Muscle layer of duodenum (tissue), 2 donors: ENCODE measurements at regions not wholly inside any gene's neighbourhood (a gene's known extent, or its start where the extent isn't known, plus 50 kb on each side); places are given as distances from the start of the nearest gene placed in this dataset.
"Not testable (repeated sequence)": the region's sequence is repeated elsewhere in the genome, so short reads cannot be mapped to it uniquely, and the experiment has no call there.

ENCODE experiments used
- H3K27ac ChIP-seq: one replicate; pipeline ENCODE4 v1.7.0; 2013; ENCODE audit warnings: mild to moderate bottlenecking, low read length
- H3K27me3 ChIP-seq: one replicate; pipeline ENCODE4 v1.7.0; 2013; ENCODE audit warnings: low read depth, mild to moderate bottlenecking, control low read depth, low read length
- H3K36me3 ChIP-seq, 2 donors: one replicate each; pipeline ENCODE4 v1.7.0; 2013; ENCODE audit warnings: low read length in 2 of 2, control low read depth in 1 of 2, mild to moderate bottlenecking in 1 of 2; ENCODE audit not compliant: insufficient read depth in 2 of 2, control insufficient read depth in 1 of 2
- H3K4me1 ChIP-seq, 2 donors: one replicate each; pipeline ENCODE4 v1.7.0; 2013; ENCODE audit warnings: low read length in 2 of 2, mild to moderate bottlenecking in 2 of 2, control low read depth in 1 of 2, moderate library complexity in 1 of 2; ENCODE audit not compliant: insufficient read depth in 2 of 2, control insufficient read depth in 1 of 2
- H3K4me3 ChIP-seq, 2 donors: one replicate each; pipeline ENCODE4 v1.7.0; 2013; ENCODE audit warnings: low read length in 2 of 2, low read depth in 1 of 2, mild to moderate bottlenecking in 1 of 2
- H3K9me3 ChIP-seq, 2 donors: one replicate each; pipeline ENCODE4 v1.7.0; 2013; ENCODE audit warnings: low read length in 2 of 2, control low read depth in 1 of 2, mild to moderate bottlenecking in 1 of 2; ENCODE audit not compliant: control insufficient read depth in 1 of 2
- donor health status: healthy.

DNA sequence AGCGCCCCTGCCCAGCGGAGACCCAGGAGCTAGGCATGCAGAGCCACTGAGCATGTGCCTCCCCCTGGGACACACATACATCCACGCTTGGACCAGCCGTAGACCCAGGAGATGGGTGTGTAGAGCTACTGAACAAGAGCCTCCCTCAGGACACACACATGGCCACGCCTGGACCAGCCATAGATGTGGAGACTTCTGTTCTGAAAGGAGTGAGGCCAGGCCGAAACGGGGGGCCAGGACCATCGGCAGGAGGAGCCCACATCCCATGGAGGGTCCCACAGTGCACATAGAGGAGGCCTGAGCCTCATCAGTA, 340.4 kb downstream of the TCERG1L start:
- no peaks in the 10 kb centered on the region for H3K27me3 ChIP-seq
- no peak overlapping the region for H3K4me3 ChIP-seq
- no peaks in the 10 kb centered on the region for H3K36me3 ChIP-seq
- no peaks in the 10 kb centered on the region for H3K9me3 ChIP-seq
- no peak overlapping the region for H3K27ac ChIP-seq
- H3K4me1 ChIP-seq: no peaks in the 10 kb centered on the region

DNA sequence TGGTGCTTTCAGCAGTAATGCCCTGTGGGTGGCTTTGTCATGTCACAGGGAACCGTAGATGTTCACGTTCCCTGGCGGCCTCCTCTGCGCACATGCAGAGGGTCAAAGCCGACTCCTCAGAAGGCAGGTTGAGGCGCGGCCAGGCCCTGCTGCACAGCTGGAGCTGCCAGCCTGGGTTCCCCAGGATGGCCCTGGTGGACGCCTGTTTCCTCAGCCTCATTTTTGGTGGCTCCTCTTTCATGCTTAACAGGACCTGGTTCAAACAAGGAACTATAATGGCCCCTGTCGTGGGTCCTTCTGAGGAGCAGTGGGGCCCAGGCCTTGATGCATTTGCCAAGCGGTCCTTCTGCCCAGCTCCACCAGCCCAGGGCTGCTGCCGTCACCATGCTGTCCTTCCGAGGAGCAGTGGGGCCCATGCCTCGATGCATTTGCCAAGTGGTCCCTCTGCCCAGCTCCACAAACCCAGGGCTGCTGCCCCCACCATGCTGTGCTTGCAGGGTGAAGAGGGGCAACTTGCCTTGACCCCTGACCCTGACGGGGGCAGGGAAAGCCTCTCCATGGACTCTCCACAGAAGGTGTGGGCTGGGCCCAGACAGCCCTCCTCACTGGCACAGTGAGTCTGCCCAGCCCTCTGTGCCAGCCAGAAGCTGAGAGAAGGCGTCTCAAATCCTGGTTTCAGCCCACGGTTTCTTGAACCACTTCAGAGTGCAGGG, 338.2 kb downstream of the TCERG1L start:
- no peaks in the 10 kb centered on the region for H3K36me3 ChIP-seq
- H3K4me1 ChIP-seq: no peaks in the 10 kb centered on the region
- H3K4me3 ChIP-seq: no peak overlapping the region
- H3K27me3 ChIP-seq: no peaks in the 10 kb centered on the region
- H3K9me3 ChIP-seq: no peaks in the 10 kb centered on the region
- H3K27ac ChIP-seq: no peak overlapping the region

DNA sequence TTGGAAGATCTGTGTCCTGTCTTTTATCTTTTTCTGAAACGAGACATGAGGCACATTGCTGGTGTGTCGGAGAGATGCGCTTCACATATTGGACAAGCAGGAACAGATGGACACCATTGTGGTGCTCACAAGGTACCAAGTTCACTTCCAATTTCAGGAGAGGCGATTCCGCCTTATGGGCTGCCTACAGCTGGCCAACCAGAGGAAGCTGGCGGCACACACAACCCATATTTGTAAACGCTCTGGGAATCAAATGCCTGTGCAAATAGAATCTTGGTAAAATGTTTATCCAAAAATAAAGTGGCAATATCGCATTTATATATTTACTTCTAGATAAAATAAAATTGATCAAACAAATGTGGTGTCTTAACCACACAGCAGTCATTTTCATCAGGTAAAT, 337.4 kb downstream of the TCERG1L start:
- Histone ChIP-seq H3K9me3 (no peaks in the 10 kb centered on the region), H3K4me3 (no peak overlapping the region), H3K27ac (no peak overlapping the region), H3K4me1 (no peaks in the 10 kb centered on the region), H3K27me3 (no peaks in the 10 kb centered on the region), H3K36me3 (no peaks in the 10 kb centered on the region)

DNA sequence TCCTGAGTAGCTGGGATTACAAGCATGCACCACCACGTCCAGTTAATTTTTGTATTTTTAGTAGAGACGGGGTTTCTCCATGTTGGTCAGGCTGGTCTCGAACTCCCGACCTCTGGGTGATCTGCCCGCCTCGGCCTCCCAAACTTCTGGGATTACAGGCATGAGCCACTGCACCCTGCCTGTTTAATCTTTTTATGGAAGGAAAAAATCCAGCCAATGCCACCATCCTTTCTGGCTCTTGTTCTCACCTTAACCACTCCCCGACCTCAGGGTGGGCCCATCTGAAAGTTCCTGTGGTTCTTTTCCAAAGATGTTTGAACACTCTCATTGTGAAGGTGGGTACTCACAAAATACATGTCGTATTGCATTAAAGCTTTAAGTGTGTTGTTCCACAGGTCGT, 336.2 kb downstream of the TCERG1L start:
- H3K4me3 ChIP-seq, H3K27ac ChIP-seq, H3K27me3 ChIP-seq, H3K36me3 ChIP-seq, H3K4me1 ChIP-seq, H3K9me3 ChIP-seq: not testable (repeated sequence)

DNA sequence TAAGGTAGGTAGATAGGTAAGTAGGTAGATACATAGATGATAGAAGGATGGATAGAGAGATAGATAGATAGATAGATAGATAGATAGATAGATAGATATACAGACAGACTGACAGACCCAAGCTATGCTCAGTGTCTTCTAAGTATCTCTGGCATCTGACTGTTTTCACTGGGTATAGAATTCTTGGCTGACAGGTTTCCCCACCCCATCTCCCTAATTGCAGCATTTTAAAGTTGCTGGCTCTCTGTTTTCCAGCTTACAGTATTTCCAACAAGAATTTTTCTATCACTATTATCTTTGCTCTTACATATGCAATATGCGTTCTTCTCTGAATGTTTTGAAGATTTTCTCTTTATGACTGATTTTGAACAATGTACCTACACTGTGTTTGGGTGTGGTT, 328.7 kb downstream of the TCERG1L start:
- Histone ChIP-seq H3K36me3 (no peaks in the 10 kb centered on the region), H3K4me3 (no peak overlapping the region), H3K27me3 (no peaks in the 10 kb centered on the region), H3K9me3 (peaks cover 0 to 6% of the 10 kb centered on the region in 2 donors), H3K27ac (no peak overlapping the region), H3K4me1 (no peaks in the 10 kb centered on the region)

DNA sequence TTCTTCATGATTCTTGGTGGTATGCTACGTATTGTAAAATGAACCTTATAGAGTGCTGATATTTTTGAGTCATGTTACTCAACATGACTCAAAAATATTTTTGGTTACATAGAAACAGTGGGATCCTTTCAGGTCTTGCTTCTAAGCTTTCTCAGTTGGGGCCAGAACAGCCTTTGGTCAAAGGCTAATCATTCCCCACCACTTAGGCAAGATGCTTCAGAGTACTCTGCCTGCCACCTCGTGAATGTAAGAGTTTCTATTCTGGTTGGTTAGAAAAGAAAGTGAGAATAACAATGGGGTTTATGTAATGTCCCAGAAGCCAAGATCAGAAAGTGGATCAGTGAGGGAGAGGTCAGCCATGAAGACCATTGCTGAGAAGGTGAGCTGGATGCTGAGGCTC, 327.8 kb downstream of the TCERG1L start:
- Histone ChIP-seq H3K27ac (no peak overlapping the region), H3K4me3 (no peak overlapping the region), H3K4me1 (no peaks in the 10 kb centered on the region), H3K9me3 (peaks cover 0 to 6% of the 10 kb centered on the region in 2 donors), H3K27me3 (no peaks in the 10 kb centered on the region), H3K36me3 (no peaks in the 10 kb centered on the region)

DNA sequence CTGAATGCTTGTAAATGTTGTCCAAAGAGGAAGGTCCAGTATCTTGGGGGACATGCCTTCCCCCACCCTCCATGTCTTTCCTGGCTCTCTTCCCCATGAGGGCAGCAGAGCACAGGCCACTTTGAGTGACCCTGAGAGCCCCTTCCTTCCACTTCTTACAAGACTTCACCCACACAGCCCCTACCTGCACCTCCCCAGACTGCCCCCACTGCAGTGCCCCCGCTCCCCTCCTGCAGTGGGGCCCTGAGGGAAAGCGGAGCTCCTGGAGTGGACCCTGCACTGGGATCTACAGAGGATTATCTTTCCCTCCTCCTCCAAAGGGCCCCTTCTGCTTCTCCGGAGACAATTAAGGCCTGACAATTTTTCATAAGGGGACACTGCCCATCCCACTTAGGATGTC, 326.8 kb downstream of the TCERG1L start:
- Histone ChIP-seq H3K9me3 (peaks cover 0 to 6% of the 10 kb centered on the region in 2 donors), H3K4me3 (no peak overlapping the region)

DNA sequence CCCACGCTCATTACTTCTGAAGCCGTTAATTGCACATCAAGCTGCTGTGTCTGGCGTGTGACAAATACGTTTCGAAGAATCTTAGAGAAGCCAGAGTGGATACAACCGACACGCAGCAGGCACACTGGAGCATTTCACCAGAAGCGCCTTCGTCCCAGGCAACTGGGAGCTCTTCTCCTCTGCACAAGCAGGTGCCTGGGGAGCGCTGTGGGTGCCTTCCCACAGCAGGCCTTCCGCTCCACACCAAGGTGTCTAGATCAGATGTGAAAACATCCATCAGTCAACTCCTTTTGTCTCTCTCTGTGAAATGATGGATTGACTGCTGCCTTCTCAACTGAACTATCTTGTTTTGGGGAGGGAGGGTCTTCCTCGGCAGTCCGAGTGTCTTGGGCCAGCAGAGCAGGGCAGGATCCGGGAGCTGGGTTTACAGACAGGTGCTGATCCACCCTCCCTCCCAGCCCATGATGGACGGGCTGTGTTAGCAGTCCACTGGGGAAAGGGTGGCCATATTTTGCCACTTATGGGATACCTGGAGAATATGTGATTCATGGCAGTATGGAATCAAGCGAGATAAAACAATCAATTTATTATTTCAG, 326.3 kb downstream of the TCERG1L start:
- Histone ChIP-seq H3K4me1 (no peaks in the 10 kb centered on the region), H3K27me3 (no peaks in the 10 kb centered on the region), H3K9me3 (peaks cover 0 to 6% of the 10 kb centered on the region in 2 donors), H3K36me3 (no peaks in the 10 kb centered on the region), H3K4me3 (no peak overlapping the region), H3K27ac (no peak overlapping the region)

More for the DNA sequence above, 326.8 kb downstream of the TCERG1L start:
- Histone ChIP-seq H3K36me3 (no peaks in the 10 kb centered on the region), H3K4me1 (no peaks in the 10 kb centered on the region), H3K27me3 (no peaks in the 10 kb centered on the region), H3K27ac (no peak overlapping the region)

DNA sequence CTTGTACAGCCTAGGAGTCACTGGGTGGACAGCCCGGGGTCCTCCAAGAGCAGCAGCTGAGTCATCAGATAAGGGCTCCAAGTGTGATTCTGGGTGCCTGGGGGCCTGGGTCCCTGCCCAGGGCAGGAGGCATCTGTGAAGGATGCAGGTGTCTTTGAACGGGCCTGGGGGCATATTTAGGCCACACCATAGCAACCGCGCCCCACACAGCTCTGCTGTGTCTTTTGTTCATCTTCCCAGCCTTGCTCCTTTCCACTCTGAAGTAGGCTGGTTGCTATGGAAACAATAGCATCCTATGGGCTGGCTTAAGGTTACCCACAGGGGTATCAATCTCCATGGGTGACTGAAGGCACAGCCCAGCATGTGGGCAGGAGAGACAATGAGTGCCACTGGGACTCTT, 324.7 kb downstream of the TCERG1L start:
- no peaks in the 10 kb centered on the region for H3K27me3 ChIP-seq
- H3K4me3 ChIP-seq: no peak overlapping the region
- peaks cover 0 to 6% of the 10 kb centered on the region in 2 donors for H3K9me3 ChIP-seq
- H3K36me3 ChIP-seq: no peaks in the 10 kb centered on the region
- no peaks in the 10 kb centered on the region for H3K4me1 ChIP-seq
- H3K27ac ChIP-seq: no peak overlapping the region

DNA sequence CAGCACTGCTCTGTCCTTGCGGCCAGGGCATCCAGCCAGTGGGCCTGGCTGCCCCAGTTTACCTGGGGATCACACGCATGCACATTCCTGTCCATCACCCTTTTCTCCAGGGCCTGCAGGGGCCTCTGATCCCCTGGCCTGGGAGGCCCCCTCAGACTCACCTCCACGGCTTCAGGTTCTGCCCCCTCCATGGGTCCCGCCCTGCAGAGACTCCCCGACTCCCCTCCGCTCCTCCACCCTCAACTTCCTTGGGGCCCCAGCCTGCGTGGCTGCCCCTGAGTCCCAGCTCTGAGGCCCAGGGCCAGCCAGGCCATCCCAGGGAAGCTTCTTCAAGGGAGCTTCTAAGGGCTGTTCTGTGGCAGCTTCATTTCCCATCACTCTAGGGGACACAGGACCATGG, 324.1 kb downstream of the TCERG1L start:
- Histone ChIP-seq H3K27me3 (no peaks in the 10 kb centered on the region), H3K4me3 (no peak overlapping the region)

DNA sequence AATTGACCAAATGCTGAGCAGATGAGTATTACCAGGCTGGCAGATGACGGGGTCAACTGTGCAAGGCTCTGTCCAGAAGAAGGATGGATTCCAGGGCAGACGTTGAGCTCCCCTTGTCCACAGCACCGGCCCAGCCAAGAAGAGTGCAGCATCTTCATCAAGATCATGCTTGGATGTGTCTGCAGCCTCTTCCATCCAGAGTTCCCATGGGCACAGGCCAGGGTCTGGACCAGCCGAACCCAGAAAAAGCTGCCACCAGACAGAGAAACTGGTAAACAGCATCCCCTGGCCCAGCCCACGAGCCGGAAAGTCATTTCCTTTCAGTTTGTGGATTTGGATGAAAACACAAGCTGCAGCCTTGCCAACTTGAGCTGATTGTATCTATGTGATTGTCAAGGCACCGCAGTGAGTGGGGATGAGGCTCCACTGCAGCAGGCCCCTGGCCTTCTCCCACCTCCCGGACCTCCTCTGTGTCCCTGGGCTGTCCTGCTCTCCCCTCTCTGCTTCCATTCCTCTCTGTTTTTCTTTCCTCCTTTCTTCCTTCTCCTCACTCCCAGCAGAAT, 321.8 kb downstream of the TCERG1L start:
- Histone ChIP-seq H3K9me3 (no peaks in the 10 kb centered on the region), H3K27me3 (no peaks in the 10 kb centered on the region), H3K4me3 (no peak overlapping the region), H3K4me1 (no peaks in the 10 kb centered on the region), H3K36me3 (no peaks in the 10 kb centered on the region), H3K27ac (no peak overlapping the region)

More for the DNA sequence above, 324.1 kb downstream of the TCERG1L start:
- no peak overlapping the region for H3K27ac ChIP-seq
- H3K4me1 ChIP-seq: no peaks in the 10 kb centered on the region
- no peaks in the 10 kb centered on the region for H3K36me3 ChIP-seq
- H3K9me3 ChIP-seq: peaks cover 0 to 6% of the 10 kb centered on the region in 2 donors

DNA sequence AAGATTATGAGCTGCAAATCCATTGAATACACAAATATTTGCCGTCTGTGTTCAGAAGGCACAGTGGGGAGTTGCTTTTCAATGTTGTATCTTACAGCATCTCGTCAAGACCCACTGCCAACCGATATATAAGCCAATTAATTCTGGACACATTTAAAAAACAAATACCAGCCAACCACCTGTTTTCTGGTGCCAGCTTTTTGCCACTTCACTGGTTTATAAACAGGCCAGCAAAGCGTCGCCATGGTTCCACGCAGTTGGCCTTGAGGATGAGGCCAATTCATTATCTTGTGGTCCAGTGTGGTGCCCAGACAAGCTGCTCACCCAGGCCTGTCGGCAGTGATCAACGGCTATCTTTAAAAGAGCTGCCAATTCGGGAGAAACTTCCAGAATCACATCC, 321.0 kb downstream of the TCERG1L start:
- no peak overlapping the region for H3K27ac ChIP-seq
- H3K9me3 ChIP-seq: no peaks in the 10 kb centered on the region
- H3K27me3 ChIP-seq: no peaks in the 10 kb centered on the region
- no peak overlapping the region for H3K4me3 ChIP-seq
- no peaks in the 10 kb centered on the region for H3K36me3 ChIP-seq
- no peaks in the 10 kb centered on the region for H3K4me1 ChIP-seq
